IMR-90 (cell line): ENCODE measurements at regions not wholly inside any gene's neighbourhood (a gene's known extent, or its start where the extent isn't known, plus 50 kb on each side); places are given as distances from the start of the nearest gene placed in this dataset.

Experiments
- BHLHE40 ChIP-seq: fragments of 150-350 bp; IDR thresholded peaks from 2 replicates; pipeline ENCODE4 v1.6.1; 2016; ENCODE audit warnings: mild to moderate bottlenecking, low read depth, low read length
- CTCF ChIP-seq: conservative IDR thresholded peaks from 2 replicates; pipeline ENCODE4 v1.5.1; 2012; ENCODE audit warnings: mild to moderate bottlenecking, low read depth, low read length, improper control_type of control experiment
- MXI1 ChIP-seq: IDR thresholded peaks from 2 replicates; pipeline ENCODE4 v1.6.1; 2012; ENCODE audit warnings: low read depth, mild to moderate bottlenecking, low read length, moderate library complexity, borderline replicate concordance
- NFE2L2 ChIP-seq: fragments of 150-350 bp; IDR thresholded peaks from 2 replicates; pipeline ENCODE4 v1.6.1; 2016; ENCODE audit warnings: low read depth, mild to moderate bottlenecking, low read length
- POLR2A ChIP-seq: IDR thresholded peaks from 2 replicates; pipeline ENCODE4 v1.6.1; 2012; ENCODE audit warnings: mild to moderate bottlenecking, low read depth, low read length
- RAD21 ChIP-seq: IDR thresholded peaks from 2 replicates; pipeline ENCODE4 v1.6.1; 2012; ENCODE audit warnings: low read length, improper control_type of control experiment
- RCOR1 ChIP-seq: IDR thresholded peaks from 2 replicates; pipeline ENCODE4 v1.6.1; 2012; ENCODE audit warnings: mild to moderate bottlenecking, low read length, improper control_type of control experiment; ENCODE audit not compliant: insufficient replicate concordance

GRCh38 chr3:174775603-174776002, 83.5 kb upstream of the NAALADL2 start:
- TF ChIP-seq CTCF (no peak), POLR2A (no peak), BHLHE40 (no peak), MXI1 (no peak), RAD21 (no peak), NFE2L2 (no peak), RCOR1 (no peak)
